ENCODE measurements at regions not wholly inside any gene's neighbourhood (a gene's known extent, or its start where the extent isn't known, plus 50 kb on each side); places are given as distances from the start of the nearest gene placed in this dataset.

- H3K4me3 ChIP-seq (ENCODE audit: insufficient read depth, low read length), result no peak overlapping the region
- H3K79me2 ChIP-seq (ENCODE audit: insufficient read depth, low read length), result no peaks in the 10 kb centered on the region
- H4K20me1 ChIP-seq (ENCODE audit: insufficient read depth, low read length), result no peaks in the 10 kb centered on the region
- no peak for TF ChIP-seq CTCF (IDR thresholded peaks at IDR 0.05; ENCODE audit: extremely low read depth, low read depth, low read length)
- H3K36me3 ChIP-seq (ENCODE audit: insufficient read depth, low read length), result no peaks in the 10 kb centered on the region
- H3K27ac ChIP-seq (ENCODE audit: low read depth, low read length), result no peak overlapping the region
- no peak for DNase-seq (ENCODE audit: insufficient read length, low spot score, missing footprints)
- no peaks in the 10 kb centered on the region for H3K4me1 ChIP-seq (ENCODE audit: insufficient read depth, low read length)
- no peak overlapping the region for H3K4me2 ChIP-seq (ENCODE audit: insufficient read depth, low read length)
- no peak overlapping the region for H2AFZ ChIP-seq (ENCODE audit: low read length)
- no peaks in the 10 kb centered on the region for H3K27me3 ChIP-seq (ENCODE audit: insufficient read depth, low read length)
- no peaks in the 10 kb centered on the region for H3K9me3 ChIP-seq (ENCODE audit: low read depth, low read length)
Observed at GRCh38 chr12:131530422-131530821, 180.5 kb upstream of the SFSWAP start.

- no peaks in the 10 kb centered on the region for H3K27me3 ChIP-seq (ENCODE audit: insufficient read depth, low read length)
- no peak for TF ChIP-seq CTCF (IDR thresholded peaks at IDR 0.05; ENCODE audit: extremely low read depth, low read depth, low read length)
Observed at GRCh38 chr12:131533139-131533538, 177.8 kb upstream of the SFSWAP start.

GRCh38 chr12:131535779-131536178 is 175.1 kb upstream of the SFSWAP start:
- Histone ChIP-seq H3K27me3 (ENCODE audit: insufficient read depth, low read length) (no peaks in the 10 kb centered on the region), H3K79me2 (ENCODE audit: insufficient read depth, low read length) (no peaks in the 10 kb centered on the region), H4K20me1 (ENCODE audit: insufficient read depth, low read length) (no peaks in the 10 kb centered on the region), H3K4me3 (ENCODE audit: insufficient read depth, low read length) (no peak overlapping the region), H3K4me2 (ENCODE audit: insufficient read depth, low read length) (no peak overlapping the region), H3K9me3 (ENCODE audit: low read depth, low read length) (no peaks in the 10 kb centered on the region), H3K36me3 (ENCODE audit: insufficient read depth, low read length) (no peaks in the 10 kb centered on the region), H2AFZ (ENCODE audit: low read length) (no peak overlapping the region), H3K27ac (ENCODE audit: low read depth, low read length) (no peak overlapping the region), H3K4me1 (ENCODE audit: insufficient read depth, low read length) (no peaks in the 10 kb centered on the region)
- no peak for TF ChIP-seq CTCF (IDR thresholded peaks at IDR 0.05; ENCODE audit: extremely low read depth, low read depth, low read length)
- no peak for DNase-seq (ENCODE audit: insufficient read length, low spot score, missing footprints)

More at GRCh38 chr12:131533139-131533538, 177.8 kb upstream of the SFSWAP start:
- Histone ChIP-seq H3K4me1 (ENCODE audit: insufficient read depth, low read length) (no peaks in the 10 kb centered on the region), H3K4me3 (ENCODE audit: insufficient read depth, low read length) (no peak overlapping the region), H2AFZ (ENCODE audit: low read length) (no peak overlapping the region), H3K36me3 (ENCODE audit: insufficient read depth, low read length) (no peaks in the 10 kb centered on the region), H3K27ac (ENCODE audit: low read depth, low read length) (no peak overlapping the region), H3K9me3 (ENCODE audit: low read depth, low read length) (no peaks in the 10 kb centered on the region), H3K4me2 (ENCODE audit: insufficient read depth, low read length) (no peak overlapping the region), H3K79me2 (ENCODE audit: insufficient read depth, low read length) (no peaks in the 10 kb centered on the region), H4K20me1 (ENCODE audit: insufficient read depth, low read length) (no peaks in the 10 kb centered on the region)
- no peak for DNase-seq (ENCODE audit: insufficient read length, low spot score, missing footprints)

GRCh38 chr12:131536337-131536736 is 174.6 kb upstream of the SFSWAP start:
- no peak overlapping the region for H3K27ac ChIP-seq (ENCODE audit: low read depth, low read length)
- no peak for DNase-seq (ENCODE audit: insufficient read length, low spot score, missing footprints)
- H3K79me2 ChIP-seq (ENCODE audit: insufficient read depth, low read length), result no peaks in the 10 kb centered on the region
- no peak overlapping the region for H2AFZ ChIP-seq (ENCODE audit: low read length)
- no peaks in the 10 kb centered on the region for H3K36me3 ChIP-seq (ENCODE audit: insufficient read depth, low read length)
- H3K4me2 ChIP-seq (ENCODE audit: insufficient read depth, low read length), result no peak overlapping the region
- no peaks in the 10 kb centered on the region for H3K27me3 ChIP-seq (ENCODE audit: insufficient read depth, low read length)
- no peak for TF ChIP-seq CTCF (IDR thresholded peaks at IDR 0.05; ENCODE audit: extremely low read depth, low read depth, low read length)
- H4K20me1 ChIP-seq (ENCODE audit: insufficient read depth, low read length), result no peaks in the 10 kb centered on the region
- no peaks in the 10 kb centered on the region for H3K4me1 ChIP-seq (ENCODE audit: insufficient read depth, low read length)
- H3K4me3 ChIP-seq (ENCODE audit: insufficient read depth, low read length), result no peak overlapping the region
- H3K9me3 ChIP-seq (ENCODE audit: low read depth, low read length), result no peaks in the 10 kb centered on the region

All from osteoblast (primary cell).